Thoracic aorta (tissue), 2 donors: ENCODE measurements at regions not wholly inside any gene's neighbourhood (a gene's known extent, or its start where the extent isn't known, plus 50 kb on each side); places are given as distances from the start of the nearest gene placed in this dataset.

Experiments used
- ATAC-seq: fragments of 150-250 bp; one replicate; pipeline ENCODE4 v1.8.0; 2017; ENCODE audit warnings: low read depth; ENCODE audit not compliant: insufficient number of reproducible peaks, low FRiP score
- DNase-seq: peaks from one replicate; pipeline ENCODE4 v3.0.0-alpha.2; 2020; ENCODE audit warnings: low spot score
- H3K27ac ChIP-seq, 2 donors: fragments of 200-600 bp; sonication (generic); 1 replicate in 1 of 2; 2 replicates in 1 of 2; pipeline ENCODE4 v1.5.1; 2016; ENCODE audit warnings: mild to moderate bottlenecking in 2 of 2, moderate library complexity in 2 of 2
- H3K27me3 ChIP-seq: fragments of 200-600 bp; sonication (generic); replicated peaks from 2 replicates; pipeline ENCODE4 v1.6.0; 2016; ENCODE audit warnings: mild to moderate bottlenecking; ENCODE audit not compliant: insufficient read depth
- H3K36me3 ChIP-seq: fragments of 200-600 bp; sonication (generic); one replicate; pipeline ENCODE4 v1.5.1; 2016
- H3K4me1 ChIP-seq, 2 donors: fragments of 200-600 bp; sonication (generic); 1 replicate in 1 of 2; 2 replicates in 1 of 2; pipeline versions ENCODE4 v1.5.1 to v1.6.0; 2016; ENCODE audit warnings: low read depth in 2 of 2, mild to moderate bottlenecking in 1 of 2; ENCODE audit not compliant: control insufficient read depth in 1 of 2
- H3K4me3 ChIP-seq: fragments of 200-600 bp; sonication (generic); 2 replicates; pipeline ENCODE4 v1.5.1; 2016; ENCODE audit warnings: mild to moderate bottlenecking
- H3K9me3 ChIP-seq: fragments of 200-600 bp; sonication (generic); 2 replicates; pipeline ENCODE4 v1.5.1; 2016
- TF ChIP-seq, protein P1 (sequence below): fragments of 200-600 bp; sonication (generic); IDR thresholded peaks from one replicate; pipeline ENCODE4 v1.5.1; 2019; ENCODE audit warnings: antibody characterized with exemption

- Histone ChIP-seq H3K4me3 (no peak overlapping the region), H3K27me3 (no peaks in the 10 kb centered on the region), H3K36me3 (no peaks in the 10 kb centered on the region), H3K4me1 (peaks cover 21 to 42% of the 10 kb centered on the region in 2 donors), H3K9me3 (no peaks in the 10 kb centered on the region), H3K27ac (peak overlapping the region; percentile 69 to 87)
- TF ChIP-seq, protein P1, sequence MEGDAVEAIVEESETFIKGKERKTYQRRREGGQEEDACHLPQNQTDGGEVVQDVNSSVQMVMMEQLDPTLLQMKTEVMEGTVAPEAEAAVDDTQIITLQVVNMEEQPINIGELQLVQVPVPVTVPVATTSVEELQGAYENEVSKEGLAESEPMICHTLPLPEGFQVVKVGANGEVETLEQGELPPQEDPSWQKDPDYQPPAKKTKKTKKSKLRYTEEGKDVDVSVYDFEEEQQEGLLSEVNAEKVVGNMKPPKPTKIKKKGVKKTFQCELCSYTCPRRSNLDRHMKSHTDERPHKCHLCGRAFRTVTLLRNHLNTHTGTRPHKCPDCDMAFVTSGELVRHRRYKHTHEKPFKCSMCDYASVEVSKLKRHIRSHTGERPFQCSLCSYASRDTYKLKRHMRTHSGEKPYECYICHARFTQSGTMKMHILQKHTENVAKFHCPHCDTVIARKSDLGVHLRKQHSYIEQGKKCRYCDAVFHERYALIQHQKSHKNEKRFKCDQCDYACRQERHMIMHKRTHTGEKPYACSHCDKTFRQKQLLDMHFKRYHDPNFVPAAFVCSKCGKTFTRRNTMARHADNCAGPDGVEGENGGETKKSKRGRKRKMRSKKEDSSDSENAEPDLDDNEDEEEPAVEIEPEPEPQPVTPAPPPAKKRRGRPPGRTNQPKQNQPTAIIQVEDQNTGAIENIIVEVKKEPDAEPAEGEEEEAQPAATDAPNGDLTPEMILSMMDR = no peak
- ATAC-seq (peak; percentile 68), DNase-seq (no peak)
These were observed 61.9 kb upstream of the LAS1L start for GRCh38 chrX:65596270-65597034.

GRCh38 chrX:65595460-65595876, 60.9 kb upstream of the LAS1L start:
- peak overlapping the region; percentile 69 to 87 for H3K27ac ChIP-seq
- no peaks in the 10 kb centered on the region for H3K9me3 ChIP-seq
- no peaks in the 10 kb centered on the region for H3K27me3 ChIP-seq
- peak; percentile 95 for ATAC-seq
- TF ChIP-seq, protein P1 = peak; percentile 93
- H3K4me3 ChIP-seq = no peak overlapping the region
- peak; percentile 85 for DNase-seq
- H3K4me1 ChIP-seq = peaks cover 12 to 32% of the 10 kb centered on the region in 2 donors
- no peaks in the 10 kb centered on the region for H3K36me3 ChIP-seq

- H3K27ac ChIP-seq = no peak overlapping the region
- H3K9me3 ChIP-seq = no peaks in the 10 kb centered on the region
- TF ChIP-seq, protein P1 = no peak
- no peaks in the 10 kb centered on the region for H3K36me3 ChIP-seq
- H3K4me1 ChIP-seq = peaks cover 10 to 13% of the 10 kb centered on the region in 2 donors
- H3K27me3 ChIP-seq = no peaks in the 10 kb centered on the region
- DNase-seq = no peak
- no peak for ATAC-seq
- H3K4me3 ChIP-seq = no peak overlapping the region
These were observed 56.6 kb upstream of the LAS1L start for GRCh38 chrX:65591206-65591605.

- ATAC-seq (no peak), DNase-seq (no peak)
- TF ChIP-seq, protein P1 = no peak
- Histone ChIP-seq H3K27me3 (no peaks in the 10 kb centered on the region), H3K36me3 (no peaks in the 10 kb centered on the region), H3K4me3 (no peak overlapping the region), H3K9me3 (no peaks in the 10 kb centered on the region), H3K27ac (no peak overlapping the region), H3K4me1 (peaks cover 3 to 6% of the 10 kb centered on the region in 2 donors)
These were observed 54.7 kb upstream of the LAS1L start for GRCh38 chrX:65589304-65589703.

DNA sequence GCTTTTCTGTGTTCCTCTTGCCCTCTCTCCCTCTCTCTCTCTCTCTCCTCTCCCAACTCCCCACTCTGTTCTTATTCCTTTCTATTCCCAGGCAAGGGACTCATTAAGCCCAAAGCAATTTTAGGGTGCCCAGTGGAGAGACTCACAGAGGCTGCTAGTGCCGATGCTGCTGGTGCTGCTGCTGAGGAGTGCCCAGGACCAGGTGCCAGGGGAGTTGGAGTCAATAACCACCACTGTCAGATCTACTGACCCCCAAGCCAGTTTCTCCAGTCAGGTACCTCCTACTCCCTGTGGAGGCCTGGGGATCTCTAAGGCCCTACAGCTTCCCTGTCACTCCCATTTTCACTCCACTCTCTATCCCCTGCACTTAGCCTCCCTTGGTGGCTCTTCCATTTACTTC, 54.2 kb upstream of the LAS1L start:
- Histone ChIP-seq H3K4me3 (peak overlapping the region; percentile 34), H3K36me3 (no peaks in the 10 kb centered on the region), H3K27me3 (no peaks in the 10 kb centered on the region), H3K27ac (peak overlapping the region in 1 of 2 donors; percentile 5), H3K4me1 (peaks cover 3 to 6% of the 10 kb centered on the region in 2 donors), H3K9me3 (no peaks in the 10 kb centered on the region)
- TF ChIP-seq, protein P1 = no peak
- no peak for DNase-seq
- ATAC-seq = no peak
